HEK293 (cell line): ENCODE measurements at regions not wholly inside any gene's neighbourhood (a gene's known extent, or its start where the extent isn't known, plus 50 kb on each side); places are given as distances from the start of the nearest gene placed in this dataset.
"Not testable (repeated sequence)": the region's sequence is repeated elsewhere in the genome, so short reads cannot be mapped to it uniquely, and the experiment has no call there.

Source experiments
- CTCF ChIA-PET: fragments of 350-600 bp; formaldehyde crosslinking; extraction: SDS; loops from one replicate; lab custom pipeline; 2021; ENCODE audit warnings: antibody characterized with exemption; lab: Yijun Ruan, JAX
- POLR2A ChIA-PET: fragments of 300-600 bp; formaldehyde crosslinking; extraction: SDS; loops from one replicate; lab custom pipeline; 2020; ENCODE audit warnings: antibody characterized with exemption, inconsistent platforms; lab: Yijun Ruan, JAX
- H3K27ac ChIP-seq: fragments of 200-500 bp; sonication (Bioruptor generic); 2 replicates; pipeline ENCODE4 v1.5.1; 2014; ENCODE audit warnings: low read depth, low read length, control low read depth, inconsistent platforms; ENCODE audit errors: extremely low read depth
- H3K36me3 ChIP-seq, 2 experiments: fragments of 200-500 bp in 1 of 2; sonication (Bioruptor generic) in 1 of 2; 1 replicate in 1 of 2; 2 replicates in 1 of 2; pipeline ENCODE4 v1.5.1; 2014 to 2017; ENCODE audit warnings: inconsistent platforms in 2 of 2, low read length in 2 of 2; ENCODE audit not compliant: control insufficient read depth in 2 of 2, insufficient read depth in 1 of 2
- H3K4me1 ChIP-seq: fragments of 200-500 bp; sonication (Bioruptor generic); 2 replicates; pipeline ENCODE4 v1.5.1; 2014; ENCODE audit warnings: mild to moderate bottlenecking, low read length, inconsistent platforms; ENCODE audit not compliant: control insufficient read depth, insufficient read depth
- H3K4me3 ChIP-seq: 2 replicates; pipeline ENCODE4 v1.5.1; 2011; ENCODE audit warnings: low read depth, mild to moderate bottlenecking, control low read depth, low read length, moderate library complexity
- H3K9me3 ChIP-seq: fragments of 200-500 bp; sonication (Bioruptor generic); 2 replicates; pipeline ENCODE4 v1.5.1; 2014; ENCODE audit warnings: low read depth, low read length, inconsistent platforms; ENCODE audit not compliant: control insufficient read depth, insufficient read depth
- CTCF ChIP-seq: fragments of 450-650 bp; formaldehyde crosslinking; IDR thresholded peaks from 2 replicates; pipeline ENCODE4 v1.5.1; 2016; ENCODE audit warnings: missing biosample characterization, missing genetic modification characterization
- FEZF1 ChIP-seq: fragments of 450-650 bp; formaldehyde crosslinking; IDR thresholded peaks from 2 replicates; pipeline ENCODE4 v1.5.1; 2016; ENCODE audit warnings: missing biosample characterization, missing genetic modification characterization
- PRDM2 ChIP-seq: fragments of 450-650 bp; formaldehyde crosslinking; IDR thresholded peaks from 2 replicates; pipeline ENCODE4 v1.5.1; 2016; ENCODE audit warnings: missing biosample characterization, missing genetic modification characterization, borderline replicate concordance
- ZBTB21 ChIP-seq: fragments of 450-650 bp; formaldehyde crosslinking; IDR thresholded peaks from 2 replicates; pipeline ENCODE4 v1.5.1; 2017; ENCODE audit warnings: missing biosample characterization, missing genetic modification characterization
- ZFP3 ChIP-seq: fragments of 450-650 bp; formaldehyde crosslinking; IDR thresholded peaks from 2 replicates; pipeline ENCODE4 v1.5.1; 2016; ENCODE audit warnings: low read depth, missing biosample characterization, missing genetic modification characterization
- ZNF133 ChIP-seq: fragments of 450-650 bp; formaldehyde crosslinking; IDR thresholded peaks from 2 replicates; pipeline ENCODE4 v1.5.1; 2016; ENCODE audit warnings: missing biosample characterization, missing genetic modification characterization
- ZNF223 ChIP-seq: fragments of 450-650 bp; formaldehyde crosslinking; IDR thresholded peaks from 2 replicates; pipeline ENCODE4 v1.5.1; 2016; ENCODE audit warnings: missing biosample characterization, missing genetic modification characterization
- ZNF571 ChIP-seq: fragments of 450-650 bp; formaldehyde crosslinking; IDR thresholded peaks from 2 replicates; pipeline ENCODE4 v1.5.0; 2017; ENCODE audit warnings: missing biosample characterization, missing genetic modification characterization
- TF ChIP-seq, protein P1 (sequence below): IDR thresholded peaks from 2 replicates; pipeline ENCODE4 v1.6.1; 2011; ENCODE audit warnings: mild to moderate bottlenecking, low read depth, low read length, borderline replicate concordance
- TF ChIP-seq, protein P2 (sequence below): fragments of 450-650 bp; formaldehyde crosslinking; IDR thresholded peaks from 2 replicates; pipeline ENCODE4 v1.5.1; 2016; ENCODE audit warnings: missing biosample characterization, missing genetic modification characterization, low read depth
- TF ChIP-seq, protein P3 (sequence below): fragments of 450-650 bp; formaldehyde crosslinking; IDR thresholded peaks from 2 replicates; pipeline ENCODE4 v1.5.1; 2016; ENCODE audit warnings: missing biosample characterization, missing genetic modification characterization

DNA sequence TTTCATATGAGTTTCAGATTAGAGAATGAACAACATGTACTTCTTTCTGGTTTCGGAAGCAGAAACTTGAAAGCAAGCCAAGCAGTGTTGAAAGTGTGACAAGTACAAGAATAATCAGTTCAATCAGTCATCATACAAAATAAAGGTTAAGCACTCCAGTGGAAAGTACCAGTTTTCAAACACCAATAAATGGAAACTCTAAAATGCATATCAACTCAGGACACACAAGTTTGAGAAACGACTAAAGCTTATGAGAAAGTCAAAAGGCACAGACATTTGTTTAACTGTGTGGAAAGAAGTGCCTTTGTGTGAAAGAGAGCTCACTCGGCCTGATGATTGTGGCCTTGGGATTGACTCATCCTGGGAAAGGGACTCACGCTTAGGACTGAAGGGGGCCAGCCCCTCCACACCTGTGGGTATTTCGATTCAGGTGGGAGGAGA is 60.6 kb upstream of the AKR1C1 start:
- CTCF ChIA-PET = interaction anchor here (0.5 kb wide), 1 partner anchor 16 kb away, joined by 3 read pairs; no protein-coding TSS in a partner anchor
- Histone ChIP-seq H3K4me3 (no peak overlapping the region), H3K9me3 (no peaks in the 10 kb centered on the region), H3K4me1 (no peaks in the 10 kb centered on the region), H3K36me3 (no peaks in the 10 kb centered on the region), H3K27ac (no peak overlapping the region)
- POLR2A ChIA-PET = no interaction called here
- no peak for TF ChIP-seq CTCF (tag by site-specific recombination)
- TF ChIP-seq, protein P1, sequence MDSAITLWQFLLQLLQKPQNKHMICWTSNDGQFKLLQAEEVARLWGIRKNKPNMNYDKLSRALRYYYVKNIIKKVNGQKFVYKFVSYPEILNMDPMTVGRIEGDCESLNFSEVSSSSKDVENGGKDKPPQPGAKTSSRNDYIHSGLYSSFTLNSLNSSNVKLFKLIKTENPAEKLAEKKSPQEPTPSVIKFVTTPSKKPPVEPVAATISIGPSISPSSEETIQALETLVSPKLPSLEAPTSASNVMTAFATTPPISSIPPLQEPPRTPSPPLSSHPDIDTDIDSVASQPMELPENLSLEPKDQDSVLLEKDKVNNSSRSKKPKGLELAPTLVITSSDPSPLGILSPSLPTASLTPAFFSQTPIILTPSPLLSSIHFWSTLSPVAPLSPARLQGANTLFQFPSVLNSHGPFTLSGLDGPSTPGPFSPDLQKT = no peak
- no peak for TF ChIP-seq ZNF223 (tag by site-specific recombination)
- TF ChIP-seq, protein P2, sequence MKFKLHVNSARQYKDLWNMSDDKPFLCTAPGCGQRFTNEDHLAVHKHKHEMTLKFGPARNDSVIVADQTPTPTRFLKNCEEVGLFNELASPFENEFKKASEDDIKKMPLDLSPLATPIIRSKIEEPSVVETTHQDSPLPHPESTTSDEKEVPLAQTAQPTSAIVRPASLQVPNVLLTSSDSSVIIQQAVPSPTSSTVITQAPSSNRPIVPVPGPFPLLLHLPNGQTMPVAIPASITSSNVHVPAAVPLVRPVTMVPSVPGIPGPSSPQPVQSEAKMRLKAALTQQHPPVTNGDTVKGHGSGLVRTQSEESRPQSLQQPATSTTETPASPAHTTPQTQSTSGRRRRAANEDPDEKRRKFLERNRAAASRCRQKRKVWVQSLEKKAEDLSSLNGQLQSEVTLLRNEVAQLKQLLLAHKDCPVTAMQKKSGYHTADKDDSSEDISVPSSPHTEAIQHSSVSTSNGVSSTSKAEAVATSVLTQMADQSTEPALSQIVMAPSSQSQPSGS (tag by site-specific recombination) = no peak
- TF ChIP-seq ZFP3 = no peak
- TF ChIP-seq PRDM2 (tag by site-specific recombination) = no peak
- TF ChIP-seq, protein P3, sequence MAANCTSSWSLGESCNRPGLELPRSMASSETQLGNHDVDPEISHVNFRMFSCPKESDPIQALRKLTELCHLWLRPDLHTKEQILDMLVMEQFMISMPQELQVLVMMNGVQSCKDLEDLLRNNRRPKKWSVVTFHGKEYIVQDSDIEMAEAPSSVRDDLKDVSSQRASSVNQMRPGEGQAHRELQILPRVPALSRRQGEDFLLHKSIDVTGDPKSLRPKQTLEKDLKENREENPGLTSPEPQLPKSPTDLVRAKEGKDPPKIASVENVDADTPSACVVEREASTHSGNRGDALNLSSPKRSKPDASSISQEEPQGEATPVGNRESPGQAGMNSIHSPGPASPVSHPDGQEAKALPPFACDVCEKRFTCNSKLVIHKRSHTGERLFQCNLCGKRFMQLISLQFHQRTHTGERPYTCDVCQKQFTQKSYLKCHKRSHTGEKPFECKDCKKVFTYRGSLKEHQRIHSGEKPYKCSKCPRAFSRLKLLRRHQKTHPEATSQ = no peak
- TF ChIP-seq ZBTB21 (tag by site-specific recombination) = no peak
- TF ChIP-seq FEZF1 = no peak
- no peak for TF ChIP-seq ZNF133
- TF ChIP-seq ZNF571 = no peak

GRCh38 chr10:4903126-4903525 is 60.1 kb upstream of the AKR1C1 start:
- H3K36me3 ChIP-seq, H3K9me3 ChIP-seq, CTCF ChIA-PET, H3K4me3 ChIP-seq, H3K4me1 ChIP-seq, POLR2A ChIA-PET, H3K27ac ChIP-seq: not testable (repeated sequence)

- H3K27ac ChIP-seq, H3K4me3 ChIP-seq, H3K36me3 ChIP-seq, POLR2A ChIA-PET, H3K9me3 ChIP-seq, H3K4me1 ChIP-seq: not testable (repeated sequence)
- CTCF ChIA-PET = interaction anchor here (1.6 kb wide), 1 partner anchor 53 kb away, joined by 3 read pairs; no protein-coding TSS in a partner anchor
Observed at GRCh38 chr10:4903675-4904074, 59.5 kb upstream of the AKR1C1 start.
